LoVo (cell line): ENCODE measurements at regions not wholly inside any gene's neighbourhood (a gene's known extent, or its start where the extent isn't known, plus 50 kb on each side); places are given as distances from the start of the nearest gene placed in this dataset.

ENCODE experiments used
- DNase-seq: peaks from one replicate; pipeline ENCODE4 v3.0.0-alpha.2; 2016; ENCODE audit warnings: low spot score

DNA sequence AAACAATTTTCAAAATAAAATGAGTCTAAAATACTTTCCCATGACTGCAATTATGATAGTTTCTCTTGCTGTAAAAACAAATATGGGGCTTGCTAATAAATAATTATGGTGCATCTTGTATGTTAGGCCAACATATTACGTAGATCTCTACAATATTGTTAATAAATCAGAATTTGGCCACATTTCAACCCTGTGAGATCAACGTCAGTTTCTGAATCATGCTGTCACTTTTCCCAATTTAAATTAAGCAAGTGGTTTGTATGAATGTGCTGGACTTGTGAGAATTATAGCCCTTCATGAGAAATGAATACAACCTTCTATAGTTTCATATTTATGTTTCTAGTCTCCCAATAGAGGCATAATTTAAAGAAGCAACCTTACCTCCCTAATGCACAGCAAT is 808.9 kb downstream of the SUCLG1 start:
- no peak for DNase-seq

DNA sequence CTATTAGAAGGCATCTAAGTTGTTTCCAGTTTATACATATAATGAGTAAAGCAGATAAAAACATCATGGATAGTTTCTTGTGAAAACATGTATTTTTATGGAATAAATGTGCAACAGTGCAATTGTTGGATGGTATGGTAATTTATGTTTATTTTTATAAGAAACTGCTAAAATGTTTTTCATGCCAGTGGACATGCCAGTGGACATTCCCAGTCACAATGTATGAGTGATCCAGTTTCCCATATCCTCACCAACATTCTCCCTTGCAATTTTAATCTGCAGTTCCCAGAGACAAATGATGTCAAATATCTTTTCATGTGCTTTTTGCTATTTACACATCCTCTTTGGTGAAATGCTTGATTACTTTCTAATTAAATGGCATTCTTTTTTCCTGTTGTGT is 818.6 kb downstream of the SUCLG1 start:
- no peak for DNase-seq

GRCh38 chr2:83633423-83633822 is 825.7 kb downstream of the SUCLG1 start:
- no peak for DNase-seq

DNA sequence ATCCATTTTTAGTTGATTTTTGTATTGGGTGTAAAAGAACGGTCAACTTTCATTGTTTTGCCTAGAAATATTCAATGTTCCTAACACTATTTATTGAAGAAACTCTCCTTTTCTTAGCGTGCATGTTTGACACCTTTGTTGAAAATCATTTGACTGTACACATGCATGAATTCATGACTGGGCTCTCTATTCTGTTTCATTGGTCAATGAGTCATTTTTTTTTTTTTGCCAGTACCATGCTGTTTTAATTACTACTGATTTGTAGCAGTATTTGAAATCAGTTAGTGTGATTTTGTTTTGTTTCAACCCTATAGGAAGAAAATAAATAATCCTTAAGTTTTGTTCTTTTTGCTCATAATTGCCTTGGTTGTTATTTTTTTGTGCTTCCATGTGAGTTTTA is 828.7 kb downstream of the SUCLG1 start:
- DNase-seq: no peak

- no peak for DNase-seq
Observed at GRCh38 chr2:83615511-83615910, 843.6 kb downstream of the SUCLG1 start.

DNA sequence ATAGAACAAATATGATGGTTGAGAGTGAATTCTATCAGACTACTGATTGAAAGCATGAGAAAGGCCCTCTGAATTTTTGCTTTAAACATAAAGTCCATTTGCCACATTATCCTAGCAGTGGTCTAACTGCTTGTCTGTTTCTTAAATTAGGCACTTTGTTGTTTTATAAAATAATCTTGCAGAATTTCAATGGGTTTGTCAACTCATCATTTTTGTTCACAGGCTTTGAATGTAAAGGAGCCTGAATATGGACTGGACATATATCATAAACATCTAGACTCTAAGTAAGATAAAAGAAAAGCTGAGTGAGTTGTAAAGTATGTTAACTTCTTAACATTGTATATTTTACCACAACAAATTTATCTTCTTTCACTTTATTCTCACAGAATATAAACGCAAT is 845.9 kb downstream of the SUCLG1 start:
- DNase-seq: no peak

GRCh38 chr2:83602753-83603152 is 856.3 kb downstream of the SUCLG1 start:
- no peak for DNase-seq

GRCh38 chr2:83596592-83597282 is 862.3 kb downstream of the SUCLG1 start:
- DNase-seq: no peak

DNA sequence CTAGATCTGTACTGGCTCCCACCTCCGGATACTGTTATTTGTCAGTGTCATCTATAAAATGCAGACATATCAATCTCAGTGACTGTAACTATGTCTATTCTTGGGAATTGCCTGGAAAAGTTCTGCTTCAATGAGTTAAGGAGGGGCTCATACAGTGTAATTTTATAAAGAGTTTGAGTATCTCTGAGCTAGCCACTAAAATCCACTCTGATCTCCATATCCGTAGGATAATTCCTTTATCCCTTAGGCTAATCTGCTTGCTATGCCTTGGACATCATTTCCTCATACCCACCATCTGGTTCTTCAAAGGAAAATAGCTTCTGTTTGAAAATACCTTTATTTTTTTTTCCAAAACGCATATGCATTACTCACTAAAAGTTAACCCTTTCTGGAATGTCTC is 863.2 kb downstream of the SUCLG1 start:
- no peak for DNase-seq

DNA sequence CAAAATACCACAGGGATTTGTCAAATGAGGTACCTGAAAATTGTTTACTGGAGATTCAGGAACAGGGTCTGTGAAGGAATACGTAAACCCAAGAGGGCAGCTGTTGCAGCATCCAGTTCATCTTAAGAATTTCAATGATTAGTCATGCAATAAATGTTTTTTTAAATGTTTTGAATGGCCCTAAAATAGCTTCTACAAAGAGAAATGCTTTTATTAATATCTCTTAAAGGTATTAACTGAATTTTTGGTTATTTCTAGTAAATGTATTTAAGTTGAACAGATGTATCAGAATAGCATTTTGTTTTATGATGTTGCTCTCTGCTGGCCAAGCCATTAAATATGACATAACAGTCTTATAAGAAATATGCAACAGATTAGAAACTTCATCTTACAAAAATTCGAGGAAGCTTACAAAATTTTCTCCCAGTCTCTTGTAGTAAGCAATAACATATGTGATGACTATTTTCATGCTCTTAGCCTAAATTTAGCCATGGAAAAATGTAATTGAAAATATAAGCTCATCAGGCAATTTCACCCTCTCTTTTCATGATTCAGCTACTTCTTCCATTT is 863.9 kb downstream of the SUCLG1 start:
- DNase-seq: no peak

GRCh38 chr2:83594241-83595120 is 864.6 kb downstream of the SUCLG1 start:
- no peak for DNase-seq

- DNase-seq: no peak
Observed at GRCh38 chr2:83587309-83587708, 871.8 kb downstream of the SUCLG1 start.

GRCh38 chr2:83585250-83585649 is 873.8 kb downstream of the SUCLG1 start:
- DNase-seq: no peak

- no peak for DNase-seq
Observed at GRCh38 chr2:83584672-83585071, 874.4 kb downstream of the SUCLG1 start.

DNA sequence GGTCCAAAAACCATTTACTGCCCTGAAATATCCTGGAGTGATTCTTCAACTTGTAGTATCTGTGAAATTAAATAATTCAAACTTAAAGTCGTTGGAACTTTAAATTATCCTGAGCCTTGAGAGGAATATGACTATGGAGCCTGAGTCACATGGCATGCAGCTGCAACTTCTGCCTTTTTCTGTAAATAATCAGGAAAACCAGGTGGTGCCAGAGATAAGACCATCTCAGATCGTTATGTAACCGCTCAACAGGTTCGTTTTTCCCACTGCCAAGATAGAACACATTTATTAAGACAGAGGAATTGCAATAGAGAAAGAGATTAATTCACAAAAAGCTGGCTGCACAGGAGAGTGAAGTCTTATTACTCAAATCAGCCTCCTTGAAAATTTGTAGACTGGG is 876.5 kb downstream of the SUCLG1 start:
- DNase-seq: no peak

DNA sequence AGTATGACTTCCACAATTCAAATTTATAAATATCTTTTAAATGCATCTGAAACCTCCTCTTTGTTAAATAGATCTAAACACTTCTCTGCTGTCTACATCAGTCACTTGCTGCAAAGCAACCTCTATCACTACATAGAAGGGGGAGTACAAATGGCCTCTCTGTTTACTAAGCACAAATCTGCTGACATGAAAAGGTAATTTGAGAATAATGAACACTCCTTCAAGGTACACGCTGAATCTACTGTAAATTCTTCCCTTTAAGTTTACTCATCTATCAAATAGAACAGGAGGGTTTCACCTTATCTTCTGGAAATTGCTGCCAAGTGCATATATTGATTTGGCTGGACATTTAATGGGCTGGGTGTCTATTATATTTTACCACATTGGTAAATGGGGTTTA is 879.6 kb downstream of the SUCLG1 start:
- no peak for DNase-seq

- DNase-seq: no peak
Observed at GRCh38 chr2:83578405-83578804, 880.7 kb downstream of the SUCLG1 start.

DNA sequence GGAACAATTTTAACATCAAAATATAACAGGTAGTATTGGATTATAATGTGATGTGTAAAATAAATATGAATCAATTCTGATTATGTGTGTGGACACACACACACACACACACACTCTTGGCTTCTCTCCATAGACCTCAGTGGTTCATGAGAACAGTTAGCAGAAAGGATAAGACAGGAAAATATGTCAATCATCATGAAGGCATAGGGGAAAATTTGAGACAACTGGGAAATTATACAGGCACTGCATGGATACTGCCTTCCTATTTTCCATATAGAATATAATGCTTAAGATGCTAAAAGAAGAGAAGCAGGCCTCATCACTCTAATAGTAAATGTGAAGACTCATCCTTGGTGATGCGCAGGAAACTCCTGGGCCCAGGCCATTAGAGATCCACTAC is 884.5 kb downstream of the SUCLG1 start:
- no peak for DNase-seq

GRCh38 chr2:83573060-83573459 is 886.0 kb downstream of the SUCLG1 start:
- no peak for DNase-seq

DNA sequence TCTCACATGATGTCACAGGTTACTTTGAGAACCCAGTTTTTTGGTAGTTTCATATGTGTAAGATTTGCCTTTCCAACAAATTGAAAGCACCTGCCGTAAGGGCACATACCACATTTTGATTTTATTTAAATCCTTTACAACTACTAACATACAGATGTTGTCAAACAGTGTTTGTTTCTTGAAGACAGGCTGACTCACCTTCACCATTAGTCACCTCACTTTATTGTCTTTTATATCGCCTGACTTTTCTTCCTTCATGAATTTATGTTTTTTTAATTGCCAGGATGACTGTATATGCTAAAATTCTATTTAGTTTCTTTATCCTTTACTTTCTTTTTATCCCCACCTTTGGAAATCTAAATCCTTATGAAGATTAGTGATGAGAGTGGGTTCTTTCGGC is 886.7 kb downstream of the SUCLG1 start:
- peak; percentile 48 for DNase-seq

- no peak for DNase-seq
Observed at GRCh38 chr2:83567551-83567950, 891.5 kb downstream of the SUCLG1 start.

- no peak for DNase-seq
Observed at GRCh38 chr2:83565626-83566025, 893.5 kb downstream of the SUCLG1 start.

DNA sequence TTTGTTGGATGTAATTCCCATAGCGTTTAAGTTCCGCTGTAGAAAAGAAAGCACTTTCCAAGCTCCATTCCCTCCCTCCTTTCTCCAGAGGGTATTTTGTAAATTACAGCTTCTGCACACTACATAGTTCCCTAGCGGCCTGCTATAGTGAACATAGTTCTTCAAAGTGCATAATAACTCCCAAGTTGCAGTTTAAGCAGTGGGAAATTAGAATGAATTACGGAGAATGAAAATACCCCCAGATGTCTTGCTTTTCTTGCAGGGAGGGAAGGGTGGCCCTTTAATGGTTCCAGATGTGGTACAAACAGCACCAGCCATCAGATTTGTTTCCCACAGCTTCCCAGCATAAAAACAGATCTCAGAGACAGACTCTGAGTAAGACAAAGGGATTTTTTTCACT is 893.9 kb downstream of the SUCLG1 start:
- DNase-seq: no peak
